Activated CD8-positive, alpha-beta T cell treated with anti-CD3 and anti-CD28 coated beads for 36 hours (primary cell): ENCODE measurements at regions not wholly inside any gene's neighbourhood (a gene's known extent, or its start where the extent isn't known, plus 50 kb on each side); places are given as distances from the start of the nearest gene placed in this dataset.

Source experiments
- ATAC-seq: fragments of 200-7000 bp; cut with Tn5 transposase; one replicate; pipeline ENCODE4 v1.10.0; 2021; ENCODE audit warnings: mild to moderate bottlenecking, moderate library complexity
- CTCF ChIA-PET: fragments of 350-600 bp; sonication (Branson Sonifier 250); formaldehyde crosslinking; loops from one replicate; lab custom pipeline; 2021; ENCODE audit warnings: antibody characterized with exemption; lab: Charles Lee
- POLR2A ChIA-PET: fragments of 350-600 bp; sonication (Branson Sonifier 250); formaldehyde crosslinking; loops from one replicate; lab custom pipeline; 2021; ENCODE audit warnings: antibody characterized with exemption; lab: Charles Lee
- DNase-seq: peaks from one replicate; pipeline ENCODE4 v3.0.0-alpha.2; 2020
- H3K27ac Mint-ChIP-seq: one replicate; pipeline ENCODE4 v1.8.0; 2021; ENCODE audit warnings: mild to moderate bottlenecking, mixed read lengths
- H3K27me3 Mint-ChIP-seq: one replicate; pipeline ENCODE4 v1.8.0; 2021; ENCODE audit warnings: mixed read lengths
- H3K36me3 Mint-ChIP-seq: one replicate; pipeline ENCODE4 v1.8.0; 2021; ENCODE audit warnings: low read depth, mixed read lengths
- H3K4me1 Mint-ChIP-seq: one replicate; pipeline ENCODE4 v1.8.0; 2021; ENCODE audit warnings: low read depth, mixed read lengths
- H3K4me3 Mint-ChIP-seq: one replicate; pipeline ENCODE4 v1.8.0; 2021; ENCODE audit warnings: mild to moderate bottlenecking, moderate library complexity, mixed read lengths
- H3K9me3 Mint-ChIP-seq: one replicate; pipeline ENCODE4 v1.8.0; 2021; ENCODE audit warnings: mixed read lengths
- intact Hi-C: fragments of 100-400 bp; cut with micrococcal nuclease; formaldehyde crosslinking; loops from one replicate; pipeline ENCODE4 v1.10.0; 2022
- TF ChIP-seq, protein P1 (sequence below): fragments of 200-600 bp; IDR thresholded peaks from one replicate; pipeline ENCODE4 v1.8.0; 2022; ENCODE audit warnings: antibody characterized with exemption, mild to moderate bottlenecking

DNA sequence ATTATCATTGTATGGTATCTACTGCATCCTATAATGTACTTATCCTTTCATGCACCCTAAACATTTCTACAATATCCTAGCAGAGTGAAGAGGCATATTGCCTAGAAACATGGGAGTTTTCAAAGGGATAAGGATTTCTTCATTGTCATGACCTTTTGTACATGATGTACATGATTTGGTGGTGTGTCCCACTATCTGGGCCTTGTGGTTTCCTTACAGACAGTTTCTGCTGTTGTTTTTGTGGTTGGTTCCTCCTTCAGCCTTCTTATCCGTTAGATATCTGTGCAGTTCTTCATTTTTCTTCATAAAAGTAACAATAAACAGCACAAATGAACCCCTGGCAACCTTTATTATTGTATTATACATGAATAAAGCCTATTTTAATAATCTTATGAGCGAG is 70.4 kb upstream of the BACH1 start:
- intact Hi-C loops, result no loop called here
- peaks cover 24% of the 10 kb centered on the region for H3K4me1 Mint-ChIP-seq
- TF ChIP-seq, protein P1, sequence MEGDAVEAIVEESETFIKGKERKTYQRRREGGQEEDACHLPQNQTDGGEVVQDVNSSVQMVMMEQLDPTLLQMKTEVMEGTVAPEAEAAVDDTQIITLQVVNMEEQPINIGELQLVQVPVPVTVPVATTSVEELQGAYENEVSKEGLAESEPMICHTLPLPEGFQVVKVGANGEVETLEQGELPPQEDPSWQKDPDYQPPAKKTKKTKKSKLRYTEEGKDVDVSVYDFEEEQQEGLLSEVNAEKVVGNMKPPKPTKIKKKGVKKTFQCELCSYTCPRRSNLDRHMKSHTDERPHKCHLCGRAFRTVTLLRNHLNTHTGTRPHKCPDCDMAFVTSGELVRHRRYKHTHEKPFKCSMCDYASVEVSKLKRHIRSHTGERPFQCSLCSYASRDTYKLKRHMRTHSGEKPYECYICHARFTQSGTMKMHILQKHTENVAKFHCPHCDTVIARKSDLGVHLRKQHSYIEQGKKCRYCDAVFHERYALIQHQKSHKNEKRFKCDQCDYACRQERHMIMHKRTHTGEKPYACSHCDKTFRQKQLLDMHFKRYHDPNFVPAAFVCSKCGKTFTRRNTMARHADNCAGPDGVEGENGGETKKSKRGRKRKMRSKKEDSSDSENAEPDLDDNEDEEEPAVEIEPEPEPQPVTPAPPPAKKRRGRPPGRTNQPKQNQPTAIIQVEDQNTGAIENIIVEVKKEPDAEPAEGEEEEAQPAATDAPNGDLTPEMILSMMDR, result no peak
- no peak for DNase-seq
- no peak overlapping the region for H3K4me3 Mint-ChIP-seq
- H3K27ac Mint-ChIP-seq, result no peak overlapping the region
- H3K27me3 Mint-ChIP-seq, result peaks cover 5% of the 10 kb centered on the region
- no peaks in the 10 kb centered on the region for H3K9me3 Mint-ChIP-seq
- ChIA-PET CTCF (no interaction called here), POLR2A (no interaction called here)
- H3K36me3 Mint-ChIP-seq, result no peaks in the 10 kb centered on the region
- no peak for ATAC-seq

DNA sequence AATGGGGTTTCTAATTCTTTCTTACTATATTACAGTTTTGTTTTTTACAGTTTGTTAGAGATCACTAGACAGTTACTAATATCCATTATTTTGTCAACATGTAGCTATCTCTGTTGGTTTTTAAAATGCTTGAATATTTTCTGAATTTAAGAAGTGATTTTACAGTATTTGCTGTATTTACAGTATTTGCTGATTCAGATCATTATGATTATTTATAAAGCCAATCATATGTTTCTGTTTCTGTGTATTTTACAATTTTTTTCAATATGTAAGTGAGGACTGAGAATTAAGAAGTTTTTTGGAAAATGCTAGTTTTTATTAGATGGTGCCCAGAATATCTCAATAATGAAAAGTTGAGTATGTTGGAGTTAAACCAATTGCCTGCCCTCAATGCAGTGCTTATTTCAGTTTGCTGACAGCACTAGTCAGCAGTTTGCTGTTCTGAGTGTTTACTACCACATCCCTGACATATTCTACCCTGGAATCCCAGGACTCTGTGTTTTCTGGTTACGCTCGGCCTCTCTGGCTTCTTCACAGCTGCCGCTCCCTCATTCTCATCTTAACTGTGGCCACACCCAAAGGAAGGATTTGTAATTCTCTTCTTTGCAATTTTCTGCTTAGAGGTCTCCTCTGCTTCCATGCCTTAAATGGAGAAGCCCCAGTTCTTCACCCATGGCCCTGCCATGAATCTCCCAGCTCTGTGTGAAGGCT is 68.0 kb upstream of the BACH1 start:
- TF ChIP-seq, protein P1, result no peak
- no peak for ATAC-seq
- intact Hi-C loops, result loop anchor here (5.0 to 10.0 kb wide), 2 partner anchors 114 to 142 kb away; no protein-coding TSS in a partner anchor
- Mint-ChIP-seq H3K4me1 (peaks cover 35% of the 10 kb centered on the region), H3K27ac (no peak overlapping the region), H3K4me3 (no peak overlapping the region), H3K9me3 (no peaks in the 10 kb centered on the region), H3K27me3 (peaks cover 5% of the 10 kb centered on the region), H3K36me3 (no peaks in the 10 kb centered on the region)
- CTCF ChIA-PET, result interaction anchor here (0.8 kb wide), 1 partner anchor 15 kb away, joined by 3 read pairs; no protein-coding TSS in a partner anchor
- no peak for DNase-seq
- POLR2A ChIA-PET, result interaction anchor here (1.3 kb wide), 1 partner anchor 14 kb away, joined by 4 read pairs; no protein-coding TSS in a partner anchor

DNA sequence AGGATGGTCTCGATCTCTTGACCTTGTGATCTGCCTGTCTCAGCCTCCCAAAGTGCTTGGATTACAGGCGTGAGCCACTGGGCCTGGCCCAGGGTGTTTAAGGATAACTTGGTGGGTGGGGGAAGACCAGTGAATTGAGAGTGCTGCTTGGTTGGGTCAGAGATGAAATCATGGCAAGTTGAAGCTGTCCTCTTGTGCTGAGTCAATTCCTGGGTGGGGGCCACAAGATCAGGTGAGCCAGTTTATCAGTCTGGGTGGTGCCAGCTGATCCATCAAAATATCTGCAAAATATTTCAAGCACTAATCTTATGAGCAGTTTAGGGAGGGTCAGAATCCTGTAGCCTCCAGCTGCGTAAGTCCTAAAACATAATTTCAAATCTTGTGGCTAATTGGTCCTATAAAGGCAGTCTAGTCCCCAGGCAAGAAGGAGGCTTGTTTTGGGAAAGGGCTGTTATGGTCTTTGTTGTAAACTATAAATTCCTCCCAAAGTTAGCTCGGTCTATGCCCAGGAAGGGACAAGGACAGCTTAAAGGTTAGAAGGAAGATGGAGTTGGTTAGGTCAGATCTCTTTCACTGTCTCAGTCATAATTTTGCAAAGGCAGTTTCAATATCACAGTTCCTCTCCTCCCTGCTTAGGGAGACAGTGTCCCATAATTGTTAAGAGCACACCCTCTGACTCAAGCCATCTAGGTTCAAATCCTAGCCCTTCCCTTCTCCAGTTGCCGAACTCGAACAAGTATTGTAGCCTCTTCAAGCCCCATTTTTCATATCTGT is 66.8 kb upstream of the BACH1 start:
- TF ChIP-seq, protein P1, result no peak
- CTCF ChIA-PET, result interaction anchor here (0.9 to 1.5 kb wide), 3 partner anchors 8 to 66 kb away, joined by 3 to 5 read pairs (median 3); no protein-coding TSS in a partner anchor
- no peak overlapping the region for H3K4me3 Mint-ChIP-seq
- peaks cover 41% of the 10 kb centered on the region for H3K4me1 Mint-ChIP-seq
- POLR2A ChIA-PET, result interaction anchor here (1.0 to 1.3 kb wide), 2 partner anchors 12 to 67 kb away, joined by 3 to 4 read pairs; no protein-coding TSS in a partner anchor
- ATAC-seq (no peak), DNase-seq (peak; percentile 28)
- H3K27me3 Mint-ChIP-seq, result peaks cover 4% of the 10 kb centered on the region
- H3K36me3 Mint-ChIP-seq, result no peaks in the 10 kb centered on the region
- H3K27ac Mint-ChIP-seq, result no peak overlapping the region
- intact Hi-C loops, result loop anchor here (5.0 to 10.0 kb wide), 2 partner anchors 113 to 140 kb away; no protein-coding TSS in a partner anchor
- H3K9me3 Mint-ChIP-seq, result no peaks in the 10 kb centered on the region

DNA sequence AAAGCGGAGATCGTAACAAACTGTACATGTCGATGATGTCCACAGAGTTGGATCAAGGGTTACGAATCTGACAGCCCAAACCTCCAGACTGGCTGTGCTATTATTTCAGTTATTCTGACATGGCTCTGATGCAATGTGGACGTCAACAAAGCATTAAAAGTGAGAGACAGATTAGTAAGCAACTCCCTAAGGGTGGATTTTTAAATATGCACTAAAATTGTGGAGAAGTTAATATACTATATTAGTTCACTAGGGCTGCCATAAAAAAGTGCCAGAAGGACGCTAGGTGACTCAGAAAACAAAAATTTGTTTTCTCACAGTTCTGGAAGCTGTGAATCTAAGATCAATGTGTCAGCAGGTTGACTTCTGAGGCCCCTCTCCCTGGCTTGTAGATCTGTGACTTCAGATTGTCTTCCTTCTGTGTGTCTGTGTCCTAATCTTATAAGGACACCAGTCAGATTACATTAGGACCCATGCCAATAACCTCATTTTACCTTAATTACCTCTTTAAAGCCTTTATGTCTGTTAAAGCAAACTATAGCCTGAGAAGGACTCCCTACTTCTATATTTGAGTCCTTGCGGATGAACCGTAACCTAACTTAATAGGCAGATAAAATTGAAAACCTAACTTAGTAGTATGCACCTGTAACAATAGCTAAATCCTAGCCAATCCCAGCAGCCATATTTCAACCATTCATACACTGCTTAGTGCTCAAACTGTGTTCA is 66.0 kb upstream of the BACH1 start:
- intact Hi-C loops, result loop anchor here (5.0 to 10.0 kb wide), 2 partner anchors 112 to 140 kb away; no protein-coding TSS in a partner anchor
- Mint-ChIP-seq H3K4me3 (no peak overlapping the region), H3K4me1 (peaks cover 41% of the 10 kb centered on the region), H3K9me3 (no peaks in the 10 kb centered on the region), H3K36me3 (no peaks in the 10 kb centered on the region), H3K27ac (peak overlapping the region; percentile 47), H3K27me3 (peaks cover 2% of the 10 kb centered on the region)
- ATAC-seq, result no peak
- ChIA-PET CTCF (interaction anchor here (0.9 to 2.5 kb wide), 4 partner anchors 9 to 139 kb away, joined by 3 to 10 read pairs (median 4); no protein-coding TSS in a partner anchor), POLR2A (no interaction called here)
- no peak for DNase-seq
- TF ChIP-seq, protein P1, result no peak
